Left forelimb (tissue), 1 donor: ENCODE measurements at regions not wholly inside any gene's neighbourhood (a gene's known extent, or its start where the extent isn't known, plus 50 kb on each side); places are given as distances from the start of the nearest gene placed in this dataset.
"Not testable (repeated sequence)": the region's sequence is repeated elsewhere in the genome, so short reads cannot be mapped to it uniquely, and the experiment has no call there.

ENCODE experiments used
- DNase-seq: peaks from one replicate; pipeline ENCODE4 v3.0.0-alpha.2; 2018; ENCODE audit warnings: low spot score

DNA sequence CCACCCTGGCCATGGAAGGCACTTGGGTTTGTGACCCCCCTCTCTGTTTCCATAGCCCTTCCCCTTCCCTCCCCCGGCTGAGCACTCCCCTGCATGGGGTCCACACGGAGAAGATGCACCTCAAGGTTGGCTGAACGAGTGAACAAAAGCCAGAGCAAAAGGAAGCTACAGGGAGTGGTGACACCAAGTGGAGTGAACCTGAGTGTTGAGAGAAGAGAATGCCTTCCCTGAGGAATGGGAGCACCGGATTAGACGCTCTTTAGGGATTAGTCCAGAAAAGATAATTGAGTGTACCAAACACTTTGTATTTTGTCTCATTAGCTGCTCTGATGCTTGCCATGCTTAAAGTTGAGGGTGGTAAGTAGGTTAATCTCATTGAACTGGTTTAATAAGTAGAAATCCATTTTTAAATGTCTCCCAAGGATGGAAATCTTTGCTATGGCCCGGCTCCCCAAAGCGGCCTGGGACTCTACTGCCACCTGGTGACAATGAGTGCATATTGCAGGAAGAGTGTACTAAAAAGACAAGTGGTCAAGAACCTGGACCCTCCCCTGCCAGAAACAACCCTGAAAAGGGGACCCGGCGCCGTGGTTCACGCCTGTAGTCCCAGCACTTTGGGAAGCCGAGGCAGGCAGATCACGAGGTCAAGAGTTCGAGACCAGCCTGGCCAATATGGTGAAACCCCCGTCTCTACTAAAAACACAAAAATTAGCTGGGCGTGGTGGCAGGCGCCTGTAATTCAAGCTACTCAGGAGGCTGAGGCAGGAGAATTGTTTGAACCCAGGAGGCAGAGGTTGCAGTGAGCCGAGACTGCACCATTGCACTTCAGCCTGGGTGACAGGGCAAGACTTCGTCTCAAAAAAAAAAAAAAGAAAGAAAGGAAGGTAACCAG lies 150.6 kb upstream of the ZC3H12A start:
- DNase-seq: no peak

DNA sequence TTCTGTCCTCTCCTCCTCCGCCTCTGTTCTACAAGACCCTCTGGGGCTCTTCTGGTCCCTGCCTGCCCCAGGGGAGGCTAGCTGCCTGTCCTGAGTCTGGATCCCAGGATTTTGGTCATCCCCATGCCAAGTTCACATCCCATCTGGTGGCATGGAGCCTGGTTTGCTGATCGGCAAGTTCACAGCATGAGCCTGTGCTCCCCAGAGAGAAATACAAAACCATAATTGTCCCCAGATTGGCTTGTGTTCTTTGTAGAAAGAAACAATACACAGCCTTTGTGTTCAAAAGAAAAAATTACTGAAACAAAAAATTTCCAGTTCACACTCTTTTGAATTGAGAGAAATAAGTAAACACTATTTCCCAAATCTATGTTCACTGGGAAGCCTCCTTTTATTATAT lies 149.4 kb upstream of the ZC3H12A start:
- DNase-seq: no peak

DNA sequence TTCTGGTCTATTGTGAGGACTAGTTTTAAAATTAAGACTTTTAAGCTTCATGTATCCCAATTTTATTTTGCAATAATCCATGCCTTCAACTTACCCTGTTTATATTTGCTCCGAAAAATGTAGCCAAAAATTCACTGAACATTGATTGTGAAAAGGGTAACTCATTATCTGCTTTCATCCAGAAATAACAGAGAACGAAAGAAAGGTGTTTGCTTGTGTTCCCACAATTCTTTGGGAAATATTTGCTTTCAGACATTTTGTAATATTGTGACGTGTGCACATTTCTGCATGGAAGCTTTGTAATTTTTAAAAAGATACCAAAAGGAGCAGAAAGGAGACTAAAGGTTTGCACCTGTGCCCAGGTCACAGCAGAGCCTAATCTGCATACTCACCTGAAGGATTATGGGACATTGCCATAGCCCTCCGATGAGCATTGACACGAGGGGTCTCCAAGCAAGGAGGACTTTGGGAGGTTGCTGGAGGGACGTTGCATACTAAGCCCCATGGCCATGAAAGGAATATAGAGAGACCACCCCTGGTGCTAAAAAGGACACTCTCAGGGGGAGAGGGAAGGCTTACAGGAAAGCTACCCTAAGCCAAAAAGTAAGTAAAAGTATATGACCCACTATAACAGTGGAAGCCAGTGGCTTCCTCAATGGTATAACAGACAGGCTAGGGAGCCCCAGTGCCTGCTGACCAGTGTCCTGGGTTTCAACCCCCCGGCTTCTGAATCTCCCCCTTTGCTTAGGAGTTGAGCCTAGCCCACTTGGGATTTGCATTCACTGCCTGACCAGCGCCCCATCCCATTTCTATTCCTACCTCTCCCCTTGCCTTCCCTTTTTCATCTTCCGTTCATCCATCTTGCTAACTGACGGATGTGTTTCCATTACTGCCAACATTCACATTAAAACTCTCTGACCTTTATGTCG lies 148.6 kb upstream of the ZC3H12A start:
- no peak for DNase-seq

DNA sequence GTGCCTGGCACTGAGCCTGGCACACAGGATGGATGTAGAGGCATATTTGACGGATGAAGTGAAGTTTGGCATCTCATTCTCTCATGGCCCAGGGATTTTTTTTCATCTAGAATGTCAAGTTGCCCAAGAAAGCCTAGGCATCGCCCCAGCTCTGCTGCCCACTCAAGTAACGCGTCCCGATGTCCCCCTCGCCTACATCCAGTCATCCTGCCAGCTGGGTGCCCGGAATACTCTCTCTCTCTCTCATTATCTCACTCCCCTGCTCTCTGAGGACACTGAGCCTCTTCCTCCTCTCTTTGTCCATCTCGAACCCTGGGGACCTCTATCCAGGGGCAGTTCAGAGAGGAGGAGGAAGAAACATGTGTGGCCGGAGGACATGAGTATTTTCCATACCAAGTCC lies 142.3 kb upstream of the ZC3H12A start:
- no peak for DNase-seq

DNA sequence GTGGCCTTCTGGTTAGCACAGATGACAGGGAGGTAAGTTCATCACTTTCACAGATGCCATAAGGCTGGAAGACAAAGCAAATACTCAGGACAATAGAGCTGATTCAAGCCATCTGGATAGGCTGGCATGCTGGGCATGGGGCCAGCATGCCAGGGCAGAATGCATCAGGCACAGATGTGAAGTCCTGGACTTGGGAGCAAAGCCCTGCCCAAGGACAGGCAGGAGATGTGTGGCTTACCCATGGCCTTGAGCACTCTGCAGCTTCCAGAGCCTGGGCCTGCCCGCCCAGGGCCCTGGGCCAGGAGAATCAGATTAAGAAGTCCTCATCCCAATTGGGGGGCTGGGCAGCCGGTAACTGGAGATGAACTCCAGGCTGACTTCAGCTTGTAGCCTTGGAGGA lies 135.7 kb upstream of the ZC3H12A start:
- DNase-seq: no peak

DNA sequence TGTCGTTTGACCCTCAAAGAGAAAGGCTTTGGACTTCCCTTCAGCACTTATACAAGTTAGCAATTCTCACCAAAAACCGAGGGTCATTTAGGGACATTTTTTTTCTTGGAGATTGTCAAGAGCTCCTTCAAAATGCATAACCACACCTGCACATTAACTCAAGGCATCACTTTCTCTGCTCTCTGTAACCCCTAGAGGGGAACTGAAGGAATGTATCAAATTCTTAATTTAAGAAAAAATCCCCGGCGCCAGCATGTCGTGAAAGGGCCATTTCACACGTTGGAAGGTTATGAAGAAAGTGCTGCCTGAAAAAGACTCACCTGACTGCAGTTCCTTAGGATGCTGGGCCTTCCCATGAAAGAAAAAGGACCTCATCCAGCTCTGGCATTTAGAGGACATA lies 131.6 kb upstream of the ZC3H12A start:
- DNase-seq: no peak

DNA sequence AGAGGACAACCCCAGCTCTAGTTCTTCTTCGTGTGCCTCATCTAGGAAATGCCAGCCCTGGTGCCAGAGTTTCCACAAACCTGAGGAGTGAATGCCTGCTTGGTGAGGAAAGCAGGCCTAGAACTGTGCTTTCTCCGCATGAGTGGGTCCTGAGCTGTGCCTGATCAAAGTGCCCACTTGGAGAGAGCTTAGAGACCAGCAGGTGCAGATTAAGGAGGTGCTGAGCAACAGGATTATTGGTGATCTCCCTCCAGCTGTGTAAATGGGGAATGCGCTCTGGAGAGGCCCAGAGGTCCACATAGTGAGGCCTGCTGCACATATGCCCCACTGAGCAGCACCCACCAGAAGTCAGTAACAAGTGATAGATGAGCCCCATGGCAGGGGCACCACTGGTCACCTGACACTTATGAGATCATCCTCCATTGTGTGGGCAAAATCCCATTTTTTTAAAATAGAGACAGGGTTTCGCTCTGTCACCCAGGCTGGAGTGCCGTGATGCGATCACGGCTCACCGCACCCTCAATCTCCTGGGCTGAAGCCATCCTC lies 127.2 kb upstream of the ZC3H12A start:
- no peak for DNase-seq

DNA sequence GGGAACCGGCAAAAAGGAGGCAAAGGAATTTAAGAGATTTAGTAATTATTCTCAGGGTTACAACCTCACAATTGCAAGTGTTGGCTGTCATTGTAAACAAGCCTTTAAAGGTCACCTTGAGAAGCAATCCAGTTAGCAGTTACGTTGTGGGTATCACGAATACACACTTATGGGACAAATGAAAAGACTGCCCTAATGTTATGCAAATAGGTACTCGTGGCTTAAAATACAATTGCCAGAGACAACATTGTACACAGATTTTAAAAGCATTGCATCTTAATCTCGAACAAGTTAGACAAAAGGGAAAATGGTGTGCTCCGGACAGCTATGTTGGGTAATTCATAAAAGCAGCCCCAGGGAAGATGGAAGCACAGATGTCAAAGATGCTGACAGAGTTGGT lies 120.5 kb upstream of the ZC3H12A start:
- no peak for DNase-seq

DNA sequence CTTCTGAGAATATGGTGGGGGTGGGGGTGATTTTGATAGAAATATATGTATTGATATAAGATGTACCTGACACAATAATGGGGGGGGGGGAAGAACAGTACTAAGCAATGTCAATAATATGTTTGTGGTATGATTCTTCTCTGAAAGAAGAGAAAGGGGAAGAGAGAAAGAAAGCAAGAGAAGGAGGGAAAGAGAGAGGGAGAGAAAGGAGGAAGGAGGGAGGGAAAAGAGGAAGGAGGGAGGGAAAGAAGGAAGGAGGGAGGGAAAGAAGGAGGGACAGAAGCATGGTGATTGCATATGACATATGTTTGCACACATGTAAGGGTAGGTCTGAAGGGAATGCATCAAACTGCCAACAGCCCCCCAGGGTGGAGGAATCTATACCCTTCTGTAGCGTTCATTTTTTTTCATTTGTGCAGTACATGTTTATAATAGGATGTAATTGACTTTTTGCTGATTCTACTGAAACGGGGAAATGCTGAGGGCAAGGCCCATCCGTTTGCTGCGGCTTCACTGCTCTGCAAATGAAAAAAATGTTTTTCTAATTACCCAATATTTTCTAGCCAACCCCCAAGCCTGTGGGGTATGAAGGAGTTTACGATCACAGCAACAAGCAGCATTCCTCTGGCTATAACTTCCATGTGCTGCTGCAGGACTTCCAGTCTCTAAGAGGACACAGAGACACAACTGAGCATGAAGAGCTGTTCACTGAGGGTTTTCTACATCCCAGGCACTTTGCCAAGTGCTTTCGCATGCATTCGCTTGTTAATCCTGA lies 119.3 kb upstream of the ZC3H12A start:
- DNase-seq: no peak

DNA sequence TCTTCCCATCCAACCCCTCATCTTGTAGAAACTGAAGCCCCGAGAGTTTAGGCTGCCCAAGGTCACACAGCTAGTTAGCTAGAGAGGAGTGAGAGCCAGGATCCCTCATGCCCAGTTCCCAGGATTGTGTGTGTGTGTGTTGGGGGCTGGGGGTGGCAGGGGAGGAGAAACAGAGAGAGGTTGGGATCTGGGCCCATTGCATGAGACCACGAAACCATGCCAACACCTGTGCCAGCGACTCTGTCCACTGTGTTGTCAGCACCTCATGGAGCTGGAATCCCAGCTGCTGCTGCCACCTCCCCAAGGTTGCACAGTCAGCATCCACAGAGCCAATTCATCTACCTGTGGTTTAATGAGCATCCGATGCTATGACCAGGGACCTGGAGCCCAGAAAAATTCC lies 115.4 kb upstream of the ZC3H12A start:
- DNase-seq: no peak

DNA sequence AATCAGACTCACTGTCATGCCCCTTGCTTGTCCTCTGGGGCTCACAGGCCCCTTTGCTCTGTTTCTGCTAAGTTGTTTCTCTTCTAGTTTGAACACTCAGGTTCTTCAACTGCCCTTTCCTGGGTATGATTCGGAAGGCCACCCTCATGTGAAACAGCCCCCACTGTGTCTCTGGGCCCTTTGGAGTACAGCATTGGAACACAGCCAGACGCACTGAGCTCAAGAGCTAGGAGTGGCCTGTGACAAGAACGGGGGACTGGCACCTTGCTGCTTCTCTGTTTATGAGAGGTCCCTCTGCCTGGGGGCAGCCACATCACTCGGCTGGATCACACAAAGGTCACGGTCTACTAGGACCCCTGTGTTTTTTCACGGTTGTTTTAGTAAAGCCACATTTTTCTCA lies 114.4 kb upstream of the ZC3H12A start:
- no peak for DNase-seq

DNA sequence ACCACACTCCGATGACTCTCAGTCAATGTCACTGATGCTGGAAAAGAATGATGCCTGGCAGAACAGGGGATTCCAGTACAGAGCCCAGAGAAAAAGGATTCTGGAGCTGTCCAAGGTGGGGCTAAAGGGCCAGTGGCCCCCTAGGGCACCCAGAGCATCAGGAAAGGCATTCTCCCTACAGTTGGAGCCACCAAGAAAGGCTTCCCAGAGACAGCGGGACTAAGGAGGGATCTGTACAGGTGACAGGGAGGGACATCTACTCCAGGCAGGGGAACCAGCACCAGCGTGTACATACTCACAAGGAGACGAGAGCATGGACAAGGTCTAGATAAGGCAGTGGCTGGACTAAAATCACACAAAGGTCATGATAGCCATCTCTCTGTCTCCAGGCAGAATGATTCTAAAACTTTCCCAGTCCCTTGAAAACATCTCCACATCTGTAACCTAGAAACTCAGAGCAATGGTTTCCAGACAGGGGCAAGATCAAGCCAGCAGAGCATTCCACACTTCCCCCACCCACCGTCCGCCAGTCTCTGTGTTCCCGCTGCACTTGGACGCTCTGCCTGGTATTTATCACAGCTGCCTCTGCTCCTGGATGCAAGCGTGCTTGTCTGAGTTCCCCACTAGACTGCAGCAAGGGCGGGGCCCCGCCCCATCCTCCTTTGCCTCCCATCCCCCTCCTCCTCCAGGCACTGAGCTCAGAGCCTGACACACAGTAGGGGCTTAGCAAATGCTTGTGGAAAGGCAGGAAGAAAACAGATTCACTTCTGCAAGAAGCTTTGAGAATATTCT lies 111.6 kb upstream of the ZC3H12A start:
- DNase-seq: no peak

DNA sequence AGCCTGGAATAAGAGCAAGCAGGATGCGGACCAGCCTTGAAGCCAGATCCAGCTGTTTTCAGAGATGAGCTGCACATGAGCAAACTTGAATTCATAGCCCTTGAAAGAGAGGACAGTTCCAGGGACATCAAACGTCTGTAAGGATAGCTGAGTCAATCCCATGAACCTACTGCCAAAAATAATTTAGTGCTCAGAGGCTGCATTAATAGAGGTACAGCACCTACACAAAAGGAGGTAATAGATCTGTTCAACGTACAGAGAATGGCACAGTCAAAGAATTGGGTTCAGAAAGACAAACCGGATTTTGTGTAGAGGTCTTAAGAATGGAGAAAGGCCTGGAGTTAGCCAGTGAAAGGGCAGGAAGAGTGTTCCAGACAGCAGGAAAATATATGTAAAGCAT lies 110.8 kb upstream of the ZC3H12A start:
- DNase-seq: no peak

DNA sequence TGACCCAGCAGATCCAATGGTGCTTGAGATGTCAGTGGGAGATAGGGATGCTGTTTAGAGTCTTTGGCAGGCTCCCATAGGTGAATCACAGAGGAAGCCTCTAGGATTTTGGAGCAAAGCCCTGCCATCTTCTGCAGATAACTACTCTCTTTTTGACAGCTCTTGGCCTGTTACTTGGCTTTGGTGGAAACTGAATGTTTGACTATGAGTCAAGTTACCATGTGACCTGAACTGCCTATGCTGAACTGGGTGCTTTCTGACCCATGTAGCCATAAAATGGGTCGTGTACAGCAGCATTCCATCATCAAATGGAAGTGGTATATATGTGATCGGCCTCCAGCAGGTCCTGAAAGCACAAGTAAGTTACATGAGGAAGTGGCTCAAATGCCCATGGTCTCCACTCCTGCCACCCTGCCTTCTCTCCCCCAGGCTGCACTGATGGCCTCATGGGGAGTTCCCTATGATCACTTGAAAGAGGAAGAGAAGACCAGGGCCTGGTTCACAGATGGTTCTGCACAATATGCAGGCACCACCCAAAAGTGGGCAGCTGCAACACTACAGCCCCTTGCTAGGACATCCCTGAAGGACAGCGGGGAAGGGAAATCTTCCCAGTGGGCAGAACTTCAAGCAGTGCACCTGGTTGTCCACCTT lies 105.6 kb upstream of the ZC3H12A start:
- peak; percentile 31 for DNase-seq

DNA sequence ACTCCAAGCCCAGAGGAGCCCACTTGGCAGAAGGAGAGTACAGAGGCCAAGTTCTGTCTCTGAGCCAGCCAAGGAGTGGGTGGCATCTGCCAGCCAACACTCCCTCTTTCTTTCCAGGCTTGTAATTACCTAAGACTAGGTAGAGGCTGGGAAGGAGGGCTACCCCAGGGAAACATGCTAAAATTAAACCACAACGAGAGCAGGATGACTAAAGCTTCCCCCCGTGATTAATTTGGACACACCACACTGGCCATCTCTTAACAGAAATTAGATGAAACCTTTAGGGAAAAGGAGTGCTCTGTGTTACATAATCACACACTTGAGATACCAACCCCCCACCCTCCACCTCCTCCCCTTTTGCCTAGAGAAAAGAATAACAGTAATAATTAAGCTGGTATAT lies 102.1 kb upstream of the ZC3H12A start:
- DNase-seq: peak; percentile 28

DNA sequence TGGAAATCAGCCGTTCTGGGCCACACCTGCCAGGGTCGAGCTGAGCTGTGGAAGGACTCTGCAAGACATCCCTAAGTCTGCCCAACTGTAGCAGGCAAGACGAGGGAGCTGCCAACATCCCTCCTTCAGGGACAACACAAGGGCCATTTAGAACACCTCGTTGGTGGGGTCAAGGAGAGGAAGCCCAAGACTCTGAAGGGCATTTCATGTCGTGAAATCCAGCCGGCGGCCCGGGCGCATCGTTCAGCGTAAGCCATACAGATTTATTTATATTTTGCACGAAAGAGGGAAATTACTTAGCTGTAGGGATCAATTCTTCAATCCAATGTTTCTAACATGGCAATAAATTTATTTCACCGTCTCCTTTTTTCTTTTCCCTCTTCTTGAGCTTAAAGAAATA lies 101.7 kb upstream of the ZC3H12A start:
- DNase-seq: peak; percentile 22

DNA sequence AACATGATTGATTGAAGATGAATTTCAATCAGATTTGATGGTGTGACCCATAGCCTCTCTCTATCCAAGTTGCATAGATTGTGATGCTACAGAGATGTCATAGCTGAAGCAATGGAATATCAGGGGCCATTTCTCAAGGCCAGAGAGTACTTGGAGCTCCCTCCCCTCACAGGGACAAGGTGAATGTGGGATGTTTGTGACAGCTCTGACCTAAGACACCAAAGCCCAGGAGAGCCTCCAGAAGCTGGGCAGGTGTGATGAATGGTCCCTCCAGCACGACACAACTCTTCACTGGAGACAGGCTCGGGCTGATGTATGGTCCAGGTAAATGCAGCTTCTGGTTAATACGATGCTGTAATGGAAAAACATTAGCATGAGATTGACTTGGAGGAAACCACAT lies 101.0 kb upstream of the ZC3H12A start:
- no peak for DNase-seq

DNA sequence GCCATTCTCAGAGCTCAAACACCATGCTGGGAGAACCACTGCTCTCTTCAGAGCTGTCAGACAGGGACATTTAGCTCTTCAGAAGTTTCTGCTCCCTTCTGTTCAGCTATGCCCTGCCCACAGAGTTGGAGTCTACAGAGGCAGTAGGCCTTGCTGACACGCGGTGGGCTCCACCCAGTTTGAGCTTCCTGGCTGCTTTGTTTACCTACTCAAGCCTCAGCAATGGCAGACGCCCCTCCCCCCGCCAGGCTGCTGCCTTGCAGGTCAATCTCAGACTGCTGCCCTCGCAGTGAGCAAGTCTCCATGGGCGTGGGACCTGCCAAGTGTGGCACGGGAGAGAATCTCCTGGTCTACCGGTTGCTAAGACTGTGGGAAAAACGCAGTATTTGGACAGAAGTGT lies 93.8 kb upstream of the ZC3H12A start:
- DNase-seq: not testable (repeated sequence)

DNA sequence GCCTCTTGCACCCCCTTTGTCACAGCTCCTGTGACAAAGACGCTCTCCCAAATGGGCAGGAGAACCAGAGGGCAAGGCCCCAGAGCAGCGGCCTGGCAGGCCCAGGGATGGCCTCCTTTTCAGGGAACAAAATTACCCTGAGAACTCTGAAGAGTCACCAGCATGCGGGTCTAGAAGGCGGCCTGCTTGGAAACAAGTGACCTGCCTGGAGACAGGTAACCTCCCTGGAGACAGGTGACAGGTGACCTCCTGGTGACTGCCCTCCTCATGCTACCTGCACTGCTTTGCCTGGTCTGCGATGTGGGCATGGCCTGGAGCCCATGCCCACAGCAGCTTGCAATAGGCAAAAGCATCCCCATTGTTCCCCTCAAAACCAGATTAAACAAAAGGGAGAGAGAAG lies 86.5 kb upstream of the ZC3H12A start:
- no peak for DNase-seq

DNA sequence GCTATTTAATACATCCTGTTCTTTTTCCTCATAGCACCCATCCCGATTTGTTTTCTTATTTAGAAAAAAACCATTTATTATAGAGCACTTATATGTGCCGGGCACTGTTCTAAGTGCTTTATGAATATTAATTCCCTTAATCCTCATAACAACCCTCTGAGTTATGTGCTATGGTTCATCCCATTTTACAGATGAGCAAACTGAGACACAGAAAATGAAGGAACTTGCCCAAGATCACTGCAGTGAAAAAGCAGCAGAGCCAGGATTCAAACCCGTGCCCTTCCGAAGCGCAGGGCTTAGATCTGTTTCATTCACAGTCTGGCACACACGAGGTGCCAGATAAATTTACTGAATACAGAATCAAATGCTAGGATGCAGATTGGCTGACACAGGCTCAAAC lies 85.1 kb upstream of the ZC3H12A start:
- DNase-seq: no peak
